ENCODE measurements at regions not wholly inside any gene's neighbourhood (a gene's known extent, or its start where the extent isn't known, plus 50 kb on each side); places are given as distances from the start of the nearest gene placed in this dataset.

DNA sequence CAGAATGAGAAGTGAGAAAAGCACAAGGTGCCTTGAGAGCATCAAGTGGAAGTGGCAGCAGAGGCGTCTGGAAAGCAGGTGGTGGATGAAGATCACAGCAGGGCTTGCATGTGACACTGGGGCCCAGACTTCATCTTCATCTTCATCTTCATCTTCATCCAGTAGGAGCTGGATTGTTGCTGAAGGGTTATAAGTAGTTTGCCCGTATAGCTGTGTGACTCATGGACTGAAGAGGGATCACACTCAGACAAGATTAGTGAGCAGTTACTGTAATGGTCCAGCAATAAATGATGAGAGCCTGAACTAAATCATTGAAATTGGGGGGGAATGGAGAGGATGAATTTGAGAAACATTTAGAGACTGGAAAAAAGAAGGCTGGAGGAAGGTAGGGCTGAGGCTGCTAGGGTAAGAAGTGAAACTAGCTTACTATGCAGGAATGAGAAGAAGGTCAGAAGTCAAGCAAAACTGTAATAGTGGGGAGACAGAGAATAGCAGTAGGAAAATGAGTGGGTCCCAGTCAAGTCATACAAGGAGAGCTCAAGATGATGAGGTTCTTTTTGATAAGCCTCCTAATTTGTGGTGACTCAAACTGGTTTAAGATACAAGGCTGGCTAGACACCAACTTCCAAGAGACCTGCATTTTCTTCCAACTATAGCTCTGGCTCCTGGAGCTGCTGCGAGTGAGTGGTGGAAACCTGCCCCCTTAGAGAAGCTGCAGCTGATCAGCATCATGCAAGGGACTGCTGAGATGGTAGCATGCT lies 92.3 kb upstream of the BEND6 start:
- Histone ChIP-seq H3K9ac (ENCODE audit: low read depth, low read length) (no peak overlapping the region), H3K4me3 (ENCODE audit: low read length) (no peak overlapping the region), H3K4me1 (ENCODE audit: insufficient read depth, low read length) (peaks cover 21% of the 10 kb centered on the region), H3K27me3 (ENCODE audit: insufficient read depth, low read length) (no peaks in the 10 kb centered on the region), H3K27ac (ENCODE audit: low read length) (no peak overlapping the region), H3K9me3 (ENCODE audit: insufficient read depth, low read depth, low read length) (no peaks in the 10 kb centered on the region), H3K36me3 (ENCODE audit: insufficient read depth, low read depth, low read length) (no peaks in the 10 kb centered on the region)

DNA sequence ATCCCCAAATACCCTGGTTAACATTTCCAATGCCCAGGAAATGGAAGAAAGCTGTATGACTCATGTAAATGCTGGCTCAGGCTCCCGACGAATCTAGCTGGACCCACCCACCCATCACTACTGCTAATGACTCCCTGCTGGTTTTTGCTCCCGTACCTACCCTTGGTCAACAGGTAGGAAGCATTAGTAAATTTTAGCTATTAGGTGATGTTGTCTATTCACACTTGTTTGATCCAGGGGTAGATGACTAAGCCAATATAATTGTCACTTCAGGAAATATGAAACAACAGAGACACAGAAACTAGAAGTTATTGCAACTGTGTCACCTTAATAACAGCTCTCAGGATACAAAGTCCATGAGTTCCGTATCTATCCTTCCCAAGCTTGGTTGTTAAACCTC lies 94.4 kb upstream of the BEND6 start:
- Histone ChIP-seq H3K27ac (ENCODE audit: low read length) (no peak overlapping the region), H3K9ac (ENCODE audit: low read depth, low read length) (no peak overlapping the region), H3K9me3 (ENCODE audit: insufficient read depth, low read depth, low read length) (no peaks in the 10 kb centered on the region), H3K27me3 (ENCODE audit: insufficient read depth, low read length) (no peaks in the 10 kb centered on the region), H3K4me3 (ENCODE audit: low read length) (no peak overlapping the region), H3K4me1 (ENCODE audit: insufficient read depth, low read length) (0 out of 2 replicates have a peak, but pooled peaks cover 5% of the 10 kb centered on the region), H3K36me3 (ENCODE audit: insufficient read depth, low read depth, low read length) (no peaks in the 10 kb centered on the region)

GRCh38 chr6:56856036-56856580 lies 98.8 kb upstream of the BEND6 start:
- Histone ChIP-seq H3K9me3 (ENCODE audit: insufficient read depth, low read depth, low read length) (no peaks in the 10 kb centered on the region), H3K27ac (ENCODE audit: low read length) (no peak overlapping the region), H3K9ac (ENCODE audit: low read depth, low read length) (no peak overlapping the region)

GRCh38 chr6:56854086-56854485 lies 100.8 kb upstream of the BEND6 start:
- Histone ChIP-seq H3K9ac (ENCODE audit: low read depth, low read length) (no peak overlapping the region), H3K36me3 (ENCODE audit: insufficient read depth, low read depth, low read length) (no peaks in the 10 kb centered on the region), H3K4me3 (ENCODE audit: low read length) (no peak overlapping the region), H3K27ac (ENCODE audit: low read length) (no peak overlapping the region), H3K4me1 (ENCODE audit: insufficient read depth, low read length) (peaks cover 32% of the 10 kb centered on the region), H3K9me3 (ENCODE audit: insufficient read depth, low read depth, low read length) (no peaks in the 10 kb centered on the region), H3K27me3 (ENCODE audit: insufficient read depth, low read length) (no peaks in the 10 kb centered on the region)

More at GRCh38 chr6:56856036-56856580, 98.8 kb upstream of the BEND6 start:
- no peaks in the 10 kb centered on the region for H3K36me3 ChIP-seq (ENCODE audit: insufficient read depth, low read depth, low read length)
- no peaks in the 10 kb centered on the region for H3K27me3 ChIP-seq (ENCODE audit: insufficient read depth, low read length)
- H3K4me1 ChIP-seq (ENCODE audit: insufficient read depth, low read length), result peaks cover 21% of the 10 kb centered on the region
- no peak overlapping the region for H3K4me3 ChIP-seq (ENCODE audit: low read length)

DNA sequence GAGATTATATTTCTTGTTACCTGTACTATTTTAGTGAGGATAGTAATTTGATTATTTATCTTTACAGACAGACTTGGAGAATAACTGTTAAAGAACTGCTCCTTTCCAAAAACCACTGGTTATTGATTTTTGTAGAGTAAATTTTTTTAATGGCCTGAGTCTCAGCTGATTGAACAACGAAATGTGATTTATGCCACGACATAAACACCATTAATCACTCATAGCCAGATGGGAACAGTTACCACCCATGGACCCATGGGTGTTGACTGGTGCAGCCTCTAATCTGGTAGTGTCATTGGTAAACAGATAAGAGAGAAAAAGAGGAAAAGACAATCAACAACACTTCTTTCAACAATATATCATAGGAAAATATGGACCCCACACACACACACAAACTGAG lies 101.4 kb upstream of the BEND6 start:
- Histone ChIP-seq H3K4me1 (ENCODE audit: insufficient read depth, low read length) (peaks cover 32% of the 10 kb centered on the region), H3K9me3 (ENCODE audit: insufficient read depth, low read depth, low read length) (no peaks in the 10 kb centered on the region), H3K4me3 (ENCODE audit: low read length) (no peak overlapping the region), H3K9ac (ENCODE audit: low read depth, low read length) (no peak overlapping the region), H3K27me3 (ENCODE audit: insufficient read depth, low read length) (no peaks in the 10 kb centered on the region), H3K27ac (ENCODE audit: low read length) (no peak overlapping the region), H3K36me3 (ENCODE audit: insufficient read depth, low read depth, low read length) (no peaks in the 10 kb centered on the region)

- H3K36me3 ChIP-seq (ENCODE audit: insufficient read depth, low read depth, low read length), result no peaks in the 10 kb centered on the region
- H3K27me3 ChIP-seq (ENCODE audit: insufficient read depth, low read length), result no peaks in the 10 kb centered on the region
- peak overlapping the region; percentile 94 for H3K4me3 ChIP-seq (ENCODE audit: low read length)
- peak overlapping the region; percentile 82; the same call in 1 of the 2 replicates for H3K9ac ChIP-seq (ENCODE audit: low read depth, low read length)
- no peaks in the 10 kb centered on the region for H3K9me3 ChIP-seq (ENCODE audit: insufficient read depth, low read depth, low read length)
- peaks cover 35% of the 10 kb centered on the region for H3K4me1 ChIP-seq (ENCODE audit: insufficient read depth, low read length)
- H3K27ac ChIP-seq (ENCODE audit: low read length), result no peak overlapping the region
Measured at GRCh38 chr6:56852260-56853010, 102.5 kb upstream of the BEND6 start.

DNA sequence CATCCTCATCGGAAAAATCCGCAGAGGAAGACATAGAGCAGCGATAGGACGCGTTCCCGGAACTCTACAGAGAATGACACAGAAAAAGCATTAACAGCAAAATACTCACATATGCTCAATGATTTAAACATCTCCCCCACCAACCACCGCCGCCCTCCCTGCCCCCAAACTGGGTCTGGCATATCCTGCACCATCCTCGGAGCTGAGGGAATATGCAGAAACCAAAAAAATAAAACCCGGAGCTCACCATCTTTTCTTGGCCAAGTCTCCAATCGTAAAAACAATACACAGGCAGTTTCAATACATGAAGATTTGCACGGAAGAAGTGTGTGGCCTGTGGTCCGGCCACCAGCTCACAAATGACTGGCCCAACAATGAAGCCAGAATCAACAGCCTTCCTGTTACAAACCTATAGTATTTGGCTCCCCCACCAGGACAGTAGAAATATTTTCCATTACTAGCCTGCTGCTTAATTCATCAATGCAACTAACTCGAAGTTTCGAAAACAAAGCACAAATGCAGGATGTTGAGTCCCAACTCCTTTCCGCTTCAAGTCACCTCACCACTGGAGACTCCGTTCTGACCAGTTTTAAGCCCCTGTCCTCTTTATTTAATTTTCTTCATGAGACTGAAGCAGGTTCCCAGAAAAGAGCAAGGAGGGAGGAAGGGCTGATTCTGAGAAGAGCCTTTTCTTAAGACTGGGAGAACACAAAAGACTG lies 103.2 kb upstream of the BEND6 start:
- Histone ChIP-seq H3K4me3 (ENCODE audit: low read length) (peak overlapping the region; percentile 94), H3K9me3 (ENCODE audit: insufficient read depth, low read depth, low read length) (no peaks in the 10 kb centered on the region), H3K36me3 (ENCODE audit: insufficient read depth, low read depth, low read length) (no peaks in the 10 kb centered on the region), H3K27me3 (ENCODE audit: insufficient read depth, low read length) (no peaks in the 10 kb centered on the region), H3K27ac (ENCODE audit: low read length) (no peak overlapping the region), H3K4me1 (ENCODE audit: insufficient read depth, low read length) (peaks cover 37% of the 10 kb centered on the region), H3K9ac (ENCODE audit: low read depth, low read length) (peak overlapping the region; percentile 82; the same call in 1 of the 2 replicates)

- H3K4me3 ChIP-seq (ENCODE audit: low read length), result peak overlapping the region; percentile 94
- no peak overlapping the region for H3K27ac ChIP-seq (ENCODE audit: low read length)
- peaks cover 37% of the 10 kb centered on the region for H3K4me1 ChIP-seq (ENCODE audit: insufficient read depth, low read length)
- peak overlapping the region; percentile 82; the same call in 1 of the 2 replicates for H3K9ac ChIP-seq (ENCODE audit: low read depth, low read length)
- H3K27me3 ChIP-seq (ENCODE audit: insufficient read depth, low read length), result no peaks in the 10 kb centered on the region
- H3K9me3 ChIP-seq (ENCODE audit: insufficient read depth, low read depth, low read length), result no peaks in the 10 kb centered on the region
- no peaks in the 10 kb centered on the region for H3K36me3 ChIP-seq (ENCODE audit: insufficient read depth, low read depth, low read length)
Measured at GRCh38 chr6:56851074-56851473, 103.8 kb upstream of the BEND6 start.

DNA sequence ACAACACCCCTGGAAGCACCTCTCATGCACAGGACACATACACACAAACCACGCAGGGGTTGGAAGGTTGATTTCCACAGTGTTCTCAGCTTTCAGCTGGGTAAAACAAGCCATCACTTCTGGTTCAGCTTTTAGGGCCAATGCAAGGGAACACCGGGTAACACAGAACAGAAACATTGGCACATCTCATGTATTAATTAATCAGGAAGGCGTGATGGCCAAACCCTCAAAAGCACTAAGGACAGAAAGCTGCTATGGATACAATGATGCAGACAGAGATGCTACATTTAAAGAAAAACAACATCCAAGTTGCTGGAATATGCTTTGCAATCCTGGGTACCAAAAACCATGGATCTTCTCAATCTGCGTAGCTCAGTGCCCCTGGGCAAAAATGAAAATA lies 104.3 kb upstream of the BEND6 start:
- no peak overlapping the region for H3K27ac ChIP-seq (ENCODE audit: low read length)
- peak overlapping the region; percentile 82; the same call in 1 of the 2 replicates for H3K9ac ChIP-seq (ENCODE audit: low read depth, low read length)
- no peaks in the 10 kb centered on the region for H3K9me3 ChIP-seq (ENCODE audit: insufficient read depth, low read depth, low read length)
- H3K4me3 ChIP-seq (ENCODE audit: low read length), result peak overlapping the region; percentile 94
- no peaks in the 10 kb centered on the region for H3K27me3 ChIP-seq (ENCODE audit: insufficient read depth, low read length)
- no peaks in the 10 kb centered on the region for H3K36me3 ChIP-seq (ENCODE audit: insufficient read depth, low read depth, low read length)
- H3K4me1 ChIP-seq (ENCODE audit: insufficient read depth, low read length), result peaks cover 37% of the 10 kb centered on the region

DNA sequence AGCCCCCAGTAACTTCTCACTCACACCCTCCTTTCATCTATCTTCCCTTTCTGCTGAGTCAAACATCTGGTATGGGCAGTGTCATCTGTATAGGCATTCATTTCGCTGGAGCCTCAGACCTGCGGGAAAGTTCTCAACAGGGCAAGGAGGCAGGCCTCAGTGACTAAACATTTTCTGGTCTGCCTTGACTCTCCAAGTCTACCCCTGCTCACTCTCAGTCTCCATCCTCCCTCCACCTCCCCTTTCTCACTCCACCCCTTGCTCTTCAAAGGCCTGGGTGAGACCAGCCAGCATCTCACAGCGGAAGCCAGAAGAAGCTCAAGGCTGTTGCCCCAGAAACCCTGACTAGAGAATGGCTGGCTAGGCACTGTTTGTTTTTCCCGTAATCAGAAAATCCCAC lies 105.0 kb upstream of the BEND6 start:
- H3K4me3 ChIP-seq (ENCODE audit: low read length), result peak overlapping the region; percentile 94

GRCh38 chr6:56848105-56848504 lies 106.8 kb upstream of the BEND6 start:
- Histone ChIP-seq H3K4me3 (ENCODE audit: low read length) (no peak overlapping the region), H3K4me1 (ENCODE audit: insufficient read depth, low read length) (peaks cover 33% of the 10 kb centered on the region), H3K27ac (ENCODE audit: low read length) (no peak overlapping the region), H3K9ac (ENCODE audit: low read depth, low read length) (no peak overlapping the region), H3K27me3 (ENCODE audit: insufficient read depth, low read length) (no peaks in the 10 kb centered on the region), H3K36me3 (ENCODE audit: insufficient read depth, low read depth, low read length) (no peaks in the 10 kb centered on the region), H3K9me3 (ENCODE audit: insufficient read depth, low read depth, low read length) (no peaks in the 10 kb centered on the region)

More for the DNA sequence above, 105.0 kb upstream of the BEND6 start:
- Histone ChIP-seq H3K27ac (ENCODE audit: low read length) (peak overlapping the region; percentile 25), H3K9me3 (ENCODE audit: insufficient read depth, low read depth, low read length) (no peaks in the 10 kb centered on the region), H3K27me3 (ENCODE audit: insufficient read depth, low read length) (no peaks in the 10 kb centered on the region), H3K4me1 (ENCODE audit: insufficient read depth, low read length) (peaks cover 37% of the 10 kb centered on the region), H3K9ac (ENCODE audit: low read depth, low read length) (peak overlapping the region; percentile 82; the same call in 1 of the 2 replicates), H3K36me3 (ENCODE audit: insufficient read depth, low read depth, low read length) (no peaks in the 10 kb centered on the region)

All from iPS-20b (cell line).